Body of pancreas (tissue), 4 donors: ENCODE measurements at regions not wholly inside any gene's neighbourhood (a gene's known extent, or its start where the extent isn't known, plus 50 kb on each side); places are given as distances from the start of the nearest gene placed in this dataset.

Experiments used
- CTCF ChIP-seq, 7 experiments: fragments of 450-650 bp in 4 of 7; fragments of 200-600 bp in 3 of 7; sonication (generic) in 3 of 7; IDR thresholded peaks; one replicate each; pipeline ENCODE4 v1.5.1; 2016 to 2019; ENCODE audit warnings: antibody characterized with exemption in 7 of 7
- POLR2A ChIP-seq, 3 donors: fragments of 450-650 bp; IDR thresholded peaks; one replicate each; pipeline ENCODE4 v1.6.1; 2016; ENCODE audit warnings: antibody characterized with exemption in 3 of 3, mild to moderate bottlenecking in 2 of 3

DNA sequence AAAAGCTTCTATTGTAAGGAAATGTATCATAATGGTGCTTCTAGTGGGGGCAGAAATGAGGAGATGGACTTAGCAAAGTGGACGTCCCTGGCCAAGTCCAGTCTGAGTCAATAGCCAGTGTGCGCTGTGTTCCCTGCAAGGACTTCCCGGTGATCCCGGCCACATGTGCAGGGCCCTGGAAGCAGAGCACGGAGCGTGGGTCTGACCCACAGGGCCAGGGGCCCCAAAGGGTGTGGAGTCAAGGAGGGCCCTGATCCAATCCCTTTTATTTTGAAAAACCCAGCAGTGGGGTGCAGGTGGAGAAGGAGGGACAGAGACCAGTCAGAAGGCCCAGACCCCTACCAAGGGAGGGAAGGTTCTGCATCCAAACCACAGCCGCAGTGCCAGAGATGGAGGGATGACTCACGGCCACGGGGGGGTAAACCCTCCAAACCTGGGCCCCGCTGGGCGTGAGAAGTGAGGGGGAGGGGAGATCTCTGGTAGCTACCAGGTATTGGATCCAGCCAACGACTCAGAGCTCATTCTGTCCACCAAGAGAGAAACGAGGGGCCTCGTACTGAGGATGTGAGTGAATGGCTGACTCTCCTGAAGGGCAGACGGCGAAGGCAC is 57.2 kb upstream of the VIPR2 start:
- TF ChIP-seq CTCF (IDR thresholded peaks at IDR 0.05) (no peak), POLR2A (IDR thresholded peaks at IDR 0.05) (no peak)
